GM13976 (cell line): ENCODE measurements at regions not wholly inside any gene's neighbourhood (a gene's known extent, or its start where the extent isn't known, plus 50 kb on each side); places are given as distances from the start of the nearest gene placed in this dataset.

ENCODE experiments used
- DNase-seq: peaks from one replicate; pipeline ENCODE4 v3.0.0; 2012; ENCODE audit warnings: low spot score
- CTCF ChIP-seq: IDR thresholded peaks from 2 replicates; pipeline ENCODE4 v1.5.1; 2012; ENCODE audit warnings: borderline replicate concordance, mild to moderate bottlenecking; ENCODE audit not compliant: insufficient read depth; ENCODE audit errors: extremely low read depth, missing control alignments, control extremely low read depth
- in situ Hi-C: fragments of 300-500 bp; cut with MboI; formaldehyde crosslinking; loops from one replicate; pipeline ENCODE4 v1.12.0; 2022; ENCODE audit warnings: low sequenced_read_pairs, mixed read lengths, inconsistent platforms; ENCODE audit not compliant: unreplicated experiment

DNA sequence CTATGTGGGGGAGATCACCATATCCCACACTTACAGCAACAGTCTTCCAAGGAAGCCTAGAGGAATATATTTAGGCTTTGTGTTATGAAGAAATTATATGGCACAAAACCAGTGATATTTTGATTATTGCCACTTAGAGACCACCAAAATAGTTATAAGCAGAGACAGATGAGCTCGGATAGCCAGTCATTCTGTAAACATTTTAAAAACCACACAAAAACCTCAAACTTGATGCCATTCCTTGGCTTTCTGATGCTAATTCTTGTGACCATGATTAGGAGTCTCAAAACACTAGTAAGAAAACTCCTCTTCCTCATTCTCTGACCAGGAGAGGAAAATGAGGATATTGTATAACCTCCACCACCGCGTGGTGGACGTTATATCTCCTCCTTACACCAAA lies 496.4 kb downstream of the FOXO1 start:
- no peak for DNase-seq
- TF ChIP-seq CTCF = no peak
- in situ Hi-C loops = no loop called here

DNA sequence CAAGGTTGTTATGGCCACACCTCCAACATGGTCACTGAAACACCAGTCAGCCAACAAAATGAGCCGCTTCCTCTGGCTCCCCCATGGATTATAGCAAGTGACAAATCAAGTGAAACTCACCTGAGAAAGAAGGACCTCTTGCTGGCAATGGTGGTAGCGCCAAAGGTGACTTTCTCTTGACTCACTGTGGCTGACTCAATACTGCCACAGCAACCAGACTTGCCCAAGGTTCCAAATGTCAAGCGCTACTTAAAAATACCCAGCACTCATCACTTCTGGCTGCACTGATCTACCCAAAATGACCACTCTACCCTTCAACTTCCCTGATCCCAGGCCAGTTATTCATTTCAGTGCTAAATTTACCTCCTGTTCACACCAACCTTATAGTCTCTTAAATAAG lies 495.5 kb downstream of the FOXO1 start:
- in situ Hi-C loops = no loop called here
- no peak for TF ChIP-seq CTCF
- no peak for DNase-seq

GRCh38 chr13:40171566-40171965 lies 494.9 kb downstream of the FOXO1 start:
- in situ Hi-C loops = no loop called here

DNA sequence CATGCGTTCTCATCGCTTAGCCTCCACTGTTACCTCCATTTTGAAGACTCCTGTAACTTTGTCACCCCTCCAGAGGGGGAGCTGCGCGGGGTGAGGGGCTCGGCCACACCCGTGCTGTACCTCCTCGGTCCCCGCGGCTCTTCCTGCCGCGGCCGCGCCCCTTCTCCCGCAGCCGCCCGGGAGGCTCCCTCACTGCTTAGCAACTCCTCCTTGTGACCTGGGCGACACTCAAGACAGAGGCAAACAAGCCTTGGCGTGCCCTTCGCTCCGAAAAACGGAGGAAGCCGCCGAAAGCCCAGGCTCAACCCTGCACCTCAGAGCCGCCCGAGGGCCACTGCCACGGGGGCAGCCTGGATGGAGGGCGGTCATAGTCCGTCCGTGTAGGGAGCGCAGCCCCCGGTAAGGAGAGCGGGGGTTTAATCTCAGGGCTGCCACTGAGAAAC lies 494.3 kb downstream of the FOXO1 start:
- no peak for TF ChIP-seq CTCF
- in situ Hi-C loops = no loop called here
- DNase-seq = no peak

More at GRCh38 chr13:40171566-40171965, 494.9 kb downstream of the FOXO1 start:
- no peak for TF ChIP-seq CTCF
- DNase-seq = no peak

GRCh38 chr13:40172878-40173277 lies 493.6 kb downstream of the FOXO1 start:
- no peak for DNase-seq

GRCh38 chr13:40175639-40176038 lies 490.8 kb downstream of the FOXO1 start:
- no peak for TF ChIP-seq CTCF
- DNase-seq = no peak
- in situ Hi-C loops = no loop called here

More at GRCh38 chr13:40172878-40173277, 493.6 kb downstream of the FOXO1 start:
- no peak for TF ChIP-seq CTCF
- in situ Hi-C loops = no loop called here

GRCh38 chr13:40176242-40176641 lies 490.2 kb downstream of the FOXO1 start:
- in situ Hi-C loops = no loop called here
- no peak for DNase-seq
- no peak for TF ChIP-seq CTCF
